PC-3 (cell line): ENCODE measurements at regions not wholly inside any gene's neighbourhood (a gene's known extent, or its start where the extent isn't known, plus 50 kb on each side); places are given as distances from the start of the nearest gene placed in this dataset.

Experiments
- ATAC-seq: fragments of 200-7000 bp; cut with Tn5 transposase; 2 replicates; pipeline ENCODE4 v1.9.1; 2020; ENCODE audit warnings: mild to moderate bottlenecking, moderate library complexity
- BruUV-seq: library from RNA; stranded (reverse); fragments of 400-500 nt; replicated peaks from 2 replicates; lab custom pipeline; 2021; lab: Mats Ljungman, UMichigan
- CTCF ChIA-PET: fragments of 300-600 bp; sonication (Branson Sonifier 250); formaldehyde crosslinking; loops from one replicate; lab custom pipeline; 2022; ENCODE audit warnings: antibody characterized with exemption; lab: Charles Lee
- POLR2A ChIA-PET: fragments of 300-600 bp; sonication (Branson Sonifier 250); formaldehyde crosslinking; loops from one replicate; lab custom pipeline; 2022; ENCODE audit warnings: antibody characterized with exemption; ENCODE audit not compliant: unreplicated experiment; lab: Charles Lee
- DNase-seq: peaks from one replicate; pipeline ENCODE4 v3.0.0-alpha.2; 2015
- H2AFZ ChIP-seq: fragments of 300-600 bp; sonication (generic); 2 replicates; pipeline ENCODE4 v1.6.0; 2016; ENCODE audit warnings: antibody characterized with exemption, low read length
- H3F3A ChIP-seq: fragments of 300-600 bp; sonication (generic); one replicate; pipeline ENCODE4 v1.6.0; 2017; ENCODE audit warnings: antibody characterized with exemption, low read length, control low read depth, mild to moderate bottlenecking; ENCODE audit not compliant: unreplicated experiment
- H3K27ac ChIP-seq: fragments of 300-600 bp; sonication (generic); 2 replicates; pipeline ENCODE4 v1.5.1; 2016; ENCODE audit warnings: mild to moderate bottlenecking, low read length
- H3K27me3 ChIP-seq: fragments of 300-600 bp; sonication (generic); 2 replicates; pipeline ENCODE4 v1.6.1; 2016; ENCODE audit warnings: low read length, mixed read lengths
- H3K36me3 ChIP-seq: fragments of 300-600 bp; sonication (generic); 2 replicates; pipeline ENCODE4 v1.6.1; 2016; ENCODE audit warnings: low read depth, mixed run types, low read length, mixed read lengths
- H3K4me1 ChIP-seq: fragments of 300-600 bp; sonication (generic); 2 replicates; pipeline ENCODE4 v1.5.1; 2016; ENCODE audit warnings: low read length; ENCODE audit not compliant: insufficient read depth
- H3K4me2 ChIP-seq: fragments of 300-600 bp; sonication (generic); 2 replicates; pipeline ENCODE4 v1.6.0; 2016; ENCODE audit warnings: low read length
- H3K4me3 ChIP-seq: fragments of 300-600 bp; sonication (generic); 2 replicates; pipeline ENCODE4 v1.5.1; 2016; ENCODE audit warnings: mild to moderate bottlenecking, low read length, mixed read lengths
- H3K79me2 ChIP-seq: fragments of 300-600 bp; sonication (generic); 2 replicates; pipeline ENCODE4 v1.6.1; 2017; ENCODE audit warnings: low read length, mixed read lengths
- H3K9ac ChIP-seq: fragments of 300-600 bp; sonication (generic); 2 replicates; pipeline ENCODE4 v1.6.0; 2016; ENCODE audit warnings: mild to moderate bottlenecking, low read length
- H3K9me2 ChIP-seq: fragments of 300-600 bp; sonication (generic); replicated peaks from 2 replicates; pipeline ENCODE4 v1.6.1; 2016; ENCODE audit warnings: mixed run types, low read length, mixed read lengths
- H3K9me3 ChIP-seq: fragments of 300-600 bp; sonication (generic); 2 replicates; pipeline ENCODE4 v1.6.1; 2016; ENCODE audit warnings: low read length, mixed read lengths
- H4K20me1 ChIP-seq: fragments of 300-600 bp; sonication (generic); 2 replicates; pipeline ENCODE4 v1.6.1; 2016; ENCODE audit warnings: low read length, mixed read lengths
- CTCF ChIP-seq: fragments of 300-600 bp; sonication (generic); conservative IDR thresholded peaks from 2 replicates; pipeline ENCODE4 v1.5.1; 2017; ENCODE audit warnings: antibody characterized with exemption, low read depth, mild to moderate bottlenecking, low read length
- EZH2 ChIP-seq: fragments of 300-600 bp; sonication (generic); IDR thresholded peaks from one replicate; pipeline ENCODE4 v1.6.1; 2017; ENCODE audit warnings: antibody characterized with exemption, mild to moderate bottlenecking, low read length; ENCODE audit not compliant: unreplicated experiment
- EZH2phosphoT487 ChIP-seq: fragments of 300-600 bp; sonication (generic); IDR thresholded peaks from 2 replicates; pipeline ENCODE4 v1.6.1; 2018; ENCODE audit warnings: mild to moderate bottlenecking, antibody characterized with exemption, low read length, borderline replicate concordance
- intact Hi-C: fragments of 100-400 bp; cut with micrococcal nuclease; formaldehyde crosslinking; loops from 2 replicates; pipeline ENCODE4 v1.9.0; 2023

- intact Hi-C loops: no loop called here
- TF ChIP-seq CTCF: no peak
- no peak for TF ChIP-seq EZH2
- no peak for TF ChIP-seq EZH2phosphoT487
- no peak overlapping the region for H3K27ac ChIP-seq
- no TSS peak for BruUV-seq
- no peak overlapping the region for H3K9ac ChIP-seq
- ATAC-seq: no peak
- H3K9me2 ChIP-seq: no peaks in the 10 kb centered on the region
- no peaks in the 10 kb centered on the region for H3F3A ChIP-seq
- H3K9me3 ChIP-seq: 0 out of 2 replicates have a peak, but pooled peaks cover 4% of the 10 kb centered on the region
- CTCF ChIA-PET: no interaction called here
- no peaks in the 10 kb centered on the region for H3K36me3 ChIP-seq
- no peaks in the 10 kb centered on the region for H4K20me1 ChIP-seq
- H3K4me2 ChIP-seq: no peak overlapping the region
- no peaks in the 10 kb centered on the region for H3K79me2 ChIP-seq
- no peak overlapping the region for H2AFZ ChIP-seq
- H3K4me3 ChIP-seq: no peak overlapping the region
- no peak for DNase-seq
- POLR2A ChIA-PET: no interaction called here
- H3K27me3 ChIP-seq: no peaks in the 10 kb centered on the region
- H3K4me1 ChIP-seq: peaks cover 5% of the 10 kb centered on the region
These were observed 423.1 kb downstream of the ADAM29 start for GRCh38 chr4:175341203-175341755.

GRCh38 chr4:175346376-175346775, 428.2 kb downstream of the ADAM29 start:
- Histone ChIP-seq H3K4me1 (peaks cover 12% of the 10 kb centered on the region), H3K79me2 (no peaks in the 10 kb centered on the region), H3K27me3 (no peaks in the 10 kb centered on the region), H3K27ac (peak overlapping the region; percentile 66), H3K4me2 (0 out of 2 replicates have a peak overlapping the region, but pooled peaks have one; percentile 3), H4K20me1 (no peaks in the 10 kb centered on the region), H3K9ac (no peak overlapping the region), H3F3A (no peaks in the 10 kb centered on the region), H3K9me2 (no peaks in the 10 kb centered on the region), H3K9me3 (0 out of 2 replicates have a peak, but pooled peaks cover 4% of the 10 kb centered on the region), H2AFZ (no peak overlapping the region), H3K36me3 (no peaks in the 10 kb centered on the region), H3K4me3 (no peak overlapping the region)
- TF ChIP-seq CTCF (no peak), EZH2 (no peak), EZH2phosphoT487 (no peak)
- intact Hi-C loops: no loop called here
- POLR2A ChIA-PET: no interaction called here
- peak; percentile 66 for ATAC-seq
- no TSS peak for BruUV-seq
- CTCF ChIA-PET: no interaction called here
- DNase-seq: peak; percentile 60

- no peaks in the 10 kb centered on the region for H4K20me1 ChIP-seq
- no peaks in the 10 kb centered on the region for H3F3A ChIP-seq
- no peak overlapping the region for H3K9ac ChIP-seq
- no TSS peak for BruUV-seq
- DNase-seq: no peak
- no peaks in the 10 kb centered on the region for H3K27me3 ChIP-seq
- no peaks in the 10 kb centered on the region for H3K9me2 ChIP-seq
- H3K36me3 ChIP-seq: no peaks in the 10 kb centered on the region
- no peak overlapping the region for H2AFZ ChIP-seq
- no peaks in the 10 kb centered on the region for H3K9me3 ChIP-seq
- no peak overlapping the region for H3K4me2 ChIP-seq
- intact Hi-C loops: loop anchor here (10.0 kb wide), 1 partner anchor 1775 kb away; no protein-coding TSS in a partner anchor
- H3K4me1 ChIP-seq: peaks cover 12% of the 10 kb centered on the region
- H3K4me3 ChIP-seq: no peak overlapping the region
- CTCF ChIA-PET: no interaction called here
- no peak for TF ChIP-seq CTCF
- no peak for TF ChIP-seq EZH2phosphoT487
- no peak for TF ChIP-seq EZH2
- POLR2A ChIA-PET: no interaction called here
- H3K79me2 ChIP-seq: no peaks in the 10 kb centered on the region
- no peak overlapping the region for H3K27ac ChIP-seq
- ATAC-seq: no peak
These were observed 432.1 kb downstream of the ADAM29 start for GRCh38 chr4:175350246-175350645.
